Astrocyte (in vitro differentiated cells and primary cell): ENCODE measurements at regions not wholly inside any gene's neighbourhood (a gene's known extent, or its start where the extent isn't known, plus 50 kb on each side); places are given as distances from the start of the nearest gene placed in this dataset.

Source experiments
- DNase-seq: peaks from one replicate; pipeline ENCODE4 v3.0.0-alpha.2; 2010; ENCODE audit warnings: low read depth
- FAIRE-seq: peaks from 2 replicates; lab custom pipeline; 2011; peaks lifted over from hg19 to GRCh38; lab: Jason Lieb, UNC
- H2AFZ ChIP-seq: 2 replicates; pipeline ENCODE4 v1.6.0; 2012; ENCODE audit warnings: low read depth, low read length, inconsistent platforms
- H3K27ac ChIP-seq: 2 replicates; pipeline ENCODE4 v1.5.1; 2011; ENCODE audit warnings: low read depth, low read length, inconsistent platforms
- H3K27me3 ChIP-seq: 2 replicates; pipeline ENCODE4 v1.6.0; 2011; ENCODE audit warnings: low read length, inconsistent platforms; ENCODE audit not compliant: insufficient read depth
- H3K36me3 ChIP-seq: 2 replicates; pipeline ENCODE4 v1.5.1; 2011; ENCODE audit warnings: low read length, inconsistent platforms; ENCODE audit not compliant: insufficient read depth
- H3K4me1 ChIP-seq: 2 replicates; pipeline ENCODE4 v1.5.1; 2011; ENCODE audit warnings: low read length, inconsistent platforms; ENCODE audit not compliant: insufficient read depth
- H3K4me2 ChIP-seq: 2 replicates; pipeline ENCODE4 v1.6.0; 2012; ENCODE audit warnings: low read length, inconsistent platforms
- H3K4me3 ChIP-seq: 2 replicates; pipeline ENCODE4 v1.5.1; 2011; ENCODE audit warnings: low read depth, mild to moderate bottlenecking, low read length, inconsistent platforms; ENCODE audit not compliant: insufficient read depth
- H3K79me2 ChIP-seq: 2 replicates; pipeline ENCODE4 v1.6.0; 2012; ENCODE audit warnings: mild to moderate bottlenecking, low read length, inconsistent platforms; ENCODE audit not compliant: insufficient read depth
- H3K9ac ChIP-seq: 2 replicates; pipeline ENCODE4 v1.6.0; 2012; ENCODE audit warnings: mild to moderate bottlenecking, low read length, inconsistent platforms
- H3K9me3 ChIP-seq: 2 replicates; pipeline ENCODE4 v1.5.1; 2012; ENCODE audit warnings: low read depth, mild to moderate bottlenecking, low read length, inconsistent platforms; ENCODE audit not compliant: insufficient read depth
- H4K20me1 ChIP-seq: 2 replicates; pipeline ENCODE4 v1.6.0; 2012; ENCODE audit warnings: low read length, inconsistent platforms; ENCODE audit not compliant: insufficient read depth
- H3K27ac Mint-ChIP-seq: one replicate; pipeline ENCODE4 v1.8.0; 2021; ENCODE audit warnings: mild to moderate bottlenecking, mixed read lengths; ENCODE audit not compliant: unreplicated experiment
- H3K27me3 Mint-ChIP-seq: one replicate; pipeline ENCODE4 v1.8.0; 2021; ENCODE audit warnings: low read depth, mixed read lengths; ENCODE audit not compliant: unreplicated experiment
- H3K36me3 Mint-ChIP-seq: one replicate; pipeline ENCODE4 v1.8.0; 2021; ENCODE audit warnings: low read depth, mixed read lengths; ENCODE audit not compliant: unreplicated experiment
- H3K4me1 Mint-ChIP-seq: one replicate; pipeline ENCODE4 v1.8.0; 2021; ENCODE audit warnings: low read depth, mixed read lengths; ENCODE audit not compliant: unreplicated experiment
- H3K4me3 Mint-ChIP-seq: one replicate; pipeline ENCODE4 v1.8.0; 2021; ENCODE audit warnings: mild to moderate bottlenecking, moderate library complexity, mixed read lengths; ENCODE audit not compliant: unreplicated experiment
- H3K9me3 Mint-ChIP-seq: one replicate; pipeline ENCODE4 v1.8.0; 2021; ENCODE audit warnings: mild to moderate bottlenecking, mixed read lengths; ENCODE audit not compliant: unreplicated experiment
- CTCF ChIP-seq: IDR thresholded peaks from 2 replicates; pipeline ENCODE4 v1.5.1; 2011; ENCODE audit warnings: low read depth, mild to moderate bottlenecking, inconsistent platforms, low read length, moderate library complexity; ENCODE audit not compliant: insufficient read depth
- EZH2 ChIP-seq: IDR thresholded peaks from 2 replicates; pipeline ENCODE4 v1.6.1; 2012; ENCODE audit warnings: mild to moderate bottlenecking, low read length, inconsistent platforms; ENCODE audit not compliant: insufficient read depth

DNA sequence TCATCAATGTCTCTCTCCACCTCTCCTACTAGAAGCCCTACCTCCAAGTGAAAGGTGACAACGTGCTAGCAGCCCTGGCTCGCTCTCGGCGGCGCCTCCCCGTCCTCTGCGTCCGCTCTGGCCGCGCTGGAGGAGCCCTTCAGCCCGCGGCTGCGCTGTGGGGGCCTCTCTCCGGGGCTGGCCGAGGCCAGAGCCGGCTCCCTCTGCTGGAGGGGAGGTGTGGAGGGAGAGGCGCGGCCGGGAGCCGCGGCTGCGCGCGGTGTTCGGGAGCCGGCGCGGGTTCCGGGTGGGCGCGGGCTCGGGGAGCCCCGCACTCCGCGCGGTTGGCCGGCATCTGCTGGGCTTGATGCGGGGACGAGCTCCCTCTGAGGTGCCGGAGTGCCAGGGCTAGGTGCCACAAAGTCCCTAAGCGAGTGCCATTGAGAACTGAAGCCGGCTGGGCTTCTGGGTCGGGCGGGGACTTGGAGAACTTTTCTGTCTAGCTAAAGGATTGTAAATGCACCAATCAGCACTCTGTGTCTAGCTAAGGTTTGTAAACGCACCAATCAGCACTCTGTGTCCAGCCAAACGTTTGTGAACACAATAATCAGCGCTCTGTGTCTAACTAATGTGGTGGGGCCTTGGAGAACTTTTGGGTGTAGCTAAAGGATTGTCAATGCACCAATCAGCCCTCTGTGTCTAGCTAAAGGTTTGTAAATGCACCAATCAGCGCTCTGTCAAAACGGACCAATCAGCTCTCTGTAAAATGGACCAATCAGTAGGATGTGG is 84.8 kb upstream of the ARRDC4 start:
- H4K20me1 ChIP-seq: no peaks in the 10 kb centered on the region
- H3K4me3 Mint-ChIP-seq: no peak overlapping the region
- peaks cover 7% of the 10 kb centered on the region for H3K9me3 Mint-ChIP-seq
- H3K4me3 ChIP-seq: no peak overlapping the region
- no peak overlapping the region for H3K9ac ChIP-seq
- H3K27me3 Mint-ChIP-seq: peaks cover 4% of the 10 kb centered on the region
- H3K36me3 Mint-ChIP-seq: no peaks in the 10 kb centered on the region
- H3K9me3 ChIP-seq: no peaks in the 10 kb centered on the region
- no peak overlapping the region for H3K27ac Mint-ChIP-seq
- no peaks in the 10 kb centered on the region for H3K36me3 ChIP-seq
- H3K4me1 ChIP-seq: no peaks in the 10 kb centered on the region
- H3K27ac ChIP-seq: no peak overlapping the region
- H3K79me2 ChIP-seq: no peaks in the 10 kb centered on the region
- DNase-seq (no peak), FAIRE-seq (no peak)
- H3K4me1 Mint-ChIP-seq: no peaks in the 10 kb centered on the region
- no peak overlapping the region for H2AFZ ChIP-seq
- no peaks in the 10 kb centered on the region for H3K27me3 ChIP-seq
- no peak overlapping the region for H3K4me2 ChIP-seq
- no peak for TF ChIP-seq EZH2

- FAIRE-seq: no peak
- H3K36me3 Mint-ChIP-seq: no peaks in the 10 kb centered on the region
Measured at GRCh38 chr15:97876281-97876675, 84.2 kb upstream of the ARRDC4 start.

GRCh38 chr15:97881346-97881965 is 79.0 kb upstream of the ARRDC4 start:
- FAIRE-seq: no peak
- TF ChIP-seq CTCF (no peak), EZH2 (no peak)
- no peak overlapping the region for H2AFZ ChIP-seq

More at GRCh38 chr15:97876281-97876675, 84.2 kb upstream of the ARRDC4 start:
- Mint-ChIP-seq H3K27me3 (peaks cover 4% of the 10 kb centered on the region), H3K4me1 (no peaks in the 10 kb centered on the region), H3K27ac (no peak overlapping the region), H3K4me3 (no peak overlapping the region), H3K9me3 (peaks cover 7% of the 10 kb centered on the region)
- DNase-seq: no peak
- H3K36me3 ChIP-seq: no peaks in the 10 kb centered on the region
- H3K79me2 ChIP-seq: no peaks in the 10 kb centered on the region
- H3K4me1 ChIP-seq: no peaks in the 10 kb centered on the region
- no peak overlapping the region for H2AFZ ChIP-seq
- no peak overlapping the region for H3K27ac ChIP-seq
- no peak overlapping the region for H3K4me2 ChIP-seq
- no peaks in the 10 kb centered on the region for H4K20me1 ChIP-seq
- no peak overlapping the region for H3K4me3 ChIP-seq
- H3K9me3 ChIP-seq: no peaks in the 10 kb centered on the region
- no peak for TF ChIP-seq CTCF
- no peak for TF ChIP-seq EZH2
- H3K27me3 ChIP-seq: no peaks in the 10 kb centered on the region
- H3K9ac ChIP-seq: no peak overlapping the region

More at GRCh38 chr15:97881346-97881965, 79.0 kb upstream of the ARRDC4 start:
- H3K27ac Mint-ChIP-seq: no peak overlapping the region
- no peak overlapping the region for H3K9ac ChIP-seq
- H3K4me2 ChIP-seq: no peak overlapping the region
- peaks cover 3% of the 10 kb centered on the region for H3K4me1 Mint-ChIP-seq
- H4K20me1 ChIP-seq: no peaks in the 10 kb centered on the region
- H3K27me3 ChIP-seq: no peaks in the 10 kb centered on the region
- no peaks in the 10 kb centered on the region for H3K79me2 ChIP-seq
- peaks cover 6% of the 10 kb centered on the region for H3K9me3 Mint-ChIP-seq
- H3K27me3 Mint-ChIP-seq: peaks cover 20% of the 10 kb centered on the region
- no peak overlapping the region for H3K4me3 ChIP-seq
- no peaks in the 10 kb centered on the region for H3K36me3 Mint-ChIP-seq
- no peaks in the 10 kb centered on the region for H3K36me3 ChIP-seq
- no peaks in the 10 kb centered on the region for H3K4me1 ChIP-seq
- H3K27ac ChIP-seq: no peak overlapping the region
- no peak overlapping the region for H3K4me3 Mint-ChIP-seq
- DNase-seq: no peak
- H3K9me3 ChIP-seq: no peaks in the 10 kb centered on the region
